ENCODE measurements at regions not wholly inside any gene's neighbourhood (a gene's known extent, or its start where the extent isn't known, plus 50 kb on each side); places are given as distances from the start of the nearest gene placed in this dataset.

DNA sequence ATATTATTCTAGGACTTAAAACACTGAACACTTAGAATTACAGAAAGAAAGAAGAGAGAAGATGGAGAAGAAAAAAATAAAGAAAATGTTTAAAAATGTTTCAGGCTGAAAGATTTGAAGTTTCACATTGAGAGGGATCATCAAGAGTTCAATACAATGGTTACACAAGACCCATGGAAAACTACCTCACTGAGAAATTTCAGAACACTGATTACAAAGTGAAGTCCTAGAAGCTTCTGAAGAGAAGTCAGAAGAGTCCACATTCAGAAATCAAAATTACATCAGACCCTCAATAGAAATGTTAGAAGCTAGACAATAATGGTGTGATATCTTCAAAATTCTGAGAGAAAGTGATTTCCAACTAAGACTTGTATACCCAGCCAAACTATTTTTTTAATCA, 196.1 kb downstream of the MACC1 start:
- no peak for FAIRE-seq
- H3K9ac ChIP-seq (ENCODE audit: low read length in 3 of 3): no peak overlapping the region
- TF ChIP-seq, protein P1, sequence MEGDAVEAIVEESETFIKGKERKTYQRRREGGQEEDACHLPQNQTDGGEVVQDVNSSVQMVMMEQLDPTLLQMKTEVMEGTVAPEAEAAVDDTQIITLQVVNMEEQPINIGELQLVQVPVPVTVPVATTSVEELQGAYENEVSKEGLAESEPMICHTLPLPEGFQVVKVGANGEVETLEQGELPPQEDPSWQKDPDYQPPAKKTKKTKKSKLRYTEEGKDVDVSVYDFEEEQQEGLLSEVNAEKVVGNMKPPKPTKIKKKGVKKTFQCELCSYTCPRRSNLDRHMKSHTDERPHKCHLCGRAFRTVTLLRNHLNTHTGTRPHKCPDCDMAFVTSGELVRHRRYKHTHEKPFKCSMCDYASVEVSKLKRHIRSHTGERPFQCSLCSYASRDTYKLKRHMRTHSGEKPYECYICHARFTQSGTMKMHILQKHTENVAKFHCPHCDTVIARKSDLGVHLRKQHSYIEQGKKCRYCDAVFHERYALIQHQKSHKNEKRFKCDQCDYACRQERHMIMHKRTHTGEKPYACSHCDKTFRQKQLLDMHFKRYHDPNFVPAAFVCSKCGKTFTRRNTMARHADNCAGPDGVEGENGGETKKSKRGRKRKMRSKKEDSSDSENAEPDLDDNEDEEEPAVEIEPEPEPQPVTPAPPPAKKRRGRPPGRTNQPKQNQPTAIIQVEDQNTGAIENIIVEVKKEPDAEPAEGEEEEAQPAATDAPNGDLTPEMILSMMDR (IDR thresholded peaks at IDR 0.05; ENCODE audit: borderline replicate concordance, extremely low read depth, insufficient read depth): no peak
- no peaks in the 10 kb centered on the region for H3K4me1 ChIP-seq (ENCODE audit: control insufficient read depth in 2 of 3, insufficient read depth in 2 of 3, low read depth in 1 of 3, low read length in 3 of 3)
- H3K4me3 ChIP-seq (ENCODE audit: low read length in 3 of 3): no peak overlapping the region
- H3K27me3 ChIP-seq (ENCODE audit: control insufficient read depth, insufficient read depth, low read length): no peaks in the 10 kb centered on the region
- no peak overlapping the region for H3K27ac ChIP-seq (ENCODE audit: low read depth in 2 of 2, low read length in 2 of 2)
- intact Hi-C loops (cut with DNase I): no loop called here
- H3K9me3 ChIP-seq (ENCODE audit: control insufficient read depth in 2 of 3, insufficient read depth in 1 of 3, low read length in 3 of 3): peaks cover 0 to 2% (median 0%) of the 10 kb centered on the region in 3 donors
- no peak for DNase-seq
- H3K36me3 ChIP-seq (ENCODE audit: control insufficient read depth in 2 of 3, insufficient read depth in 3 of 3, low read length in 3 of 3): no peaks in the 10 kb centered on the region

DNA sequence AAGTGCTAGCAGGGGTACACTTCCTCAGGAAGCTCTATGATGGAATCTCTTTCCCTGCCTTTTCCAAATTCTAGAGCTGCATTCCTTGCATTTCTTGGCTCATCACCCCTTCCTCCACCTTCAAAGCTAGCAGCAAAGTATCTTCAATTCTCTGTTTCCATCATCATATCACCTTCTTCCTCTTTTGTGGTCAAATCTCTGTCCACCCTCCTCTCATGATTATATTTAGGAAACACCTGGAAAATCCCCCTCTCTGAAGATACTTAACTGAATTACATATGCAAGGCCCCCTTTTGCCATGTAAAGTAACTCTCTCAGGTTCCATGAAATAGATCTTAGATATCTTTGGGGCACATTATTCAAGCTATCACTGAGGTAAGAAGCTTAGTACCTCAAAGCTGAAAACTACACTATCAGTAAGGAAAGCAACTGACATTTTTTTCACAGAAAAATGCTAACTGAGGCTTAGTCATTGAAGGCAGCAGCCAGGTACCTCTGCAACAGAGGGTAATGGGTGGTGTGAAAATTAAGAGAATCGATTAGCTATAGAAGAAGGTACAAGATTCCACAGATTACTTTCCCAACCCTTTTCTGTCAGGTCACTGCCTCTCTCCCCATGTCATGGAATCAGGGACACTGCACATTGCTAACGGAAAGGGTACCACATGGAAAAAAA, 197.3 kb downstream of the MACC1 start:
- TF ChIP-seq, protein P1 (IDR thresholded peaks at IDR 0.05; ENCODE audit: borderline replicate concordance, extremely low read depth, insufficient read depth): no peak
- Histone ChIP-seq H3K27ac (ENCODE audit: low read depth in 2 of 2, low read length in 2 of 2) (no peak overlapping the region), H3K27me3 (ENCODE audit: control insufficient read depth, insufficient read depth, low read length) (no peaks in the 10 kb centered on the region), H3K36me3 (ENCODE audit: control insufficient read depth in 2 of 3, insufficient read depth in 3 of 3, low read length in 3 of 3) (no peaks in the 10 kb centered on the region), H3K4me3 (ENCODE audit: low read length in 3 of 3) (no peak overlapping the region), H3K4me1 (ENCODE audit: control insufficient read depth in 2 of 3, insufficient read depth in 2 of 3, low read depth in 1 of 3, low read length in 3 of 3) (no peaks in the 10 kb centered on the region), H3K9me3 (ENCODE audit: control insufficient read depth in 2 of 3, insufficient read depth in 1 of 3, low read length in 3 of 3) (peaks cover 0 to 2% (median 0%) of the 10 kb centered on the region in 3 donors), H3K9ac (ENCODE audit: low read length in 3 of 3) (no peak overlapping the region)
- FAIRE-seq: no peak
- intact Hi-C loops (cut with DNase I): no loop called here
- no peak for DNase-seq

DNA sequence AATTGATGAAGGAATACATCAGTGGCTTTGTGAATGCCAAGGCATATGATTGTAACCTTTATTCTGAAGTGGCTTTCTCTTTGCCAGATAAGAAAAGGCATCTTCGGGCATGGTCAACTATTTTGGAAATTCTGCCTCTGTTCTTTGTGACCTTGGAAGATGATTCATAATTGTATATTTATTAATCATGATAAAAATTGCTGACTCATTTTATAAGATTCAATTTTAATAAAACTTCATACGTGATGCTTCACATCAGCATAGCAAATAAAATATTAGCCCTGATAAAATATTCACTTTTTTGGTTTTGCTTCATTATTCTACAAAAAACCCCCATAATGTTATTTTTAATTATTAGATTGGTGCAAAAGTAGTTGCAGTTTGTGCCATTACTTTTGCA, 200.5 kb downstream of the MACC1 start:
- Histone ChIP-seq H3K27ac (ENCODE audit: low read depth in 2 of 2, low read length in 2 of 2) (no peak overlapping the region), H3K9me3 (ENCODE audit: control insufficient read depth in 2 of 3, insufficient read depth in 1 of 3, low read length in 3 of 3) (peaks cover 0 to 2% (median 0%) of the 10 kb centered on the region in 3 donors), H3K4me1 (ENCODE audit: control insufficient read depth in 2 of 3, insufficient read depth in 2 of 3, low read depth in 1 of 3, low read length in 3 of 3) (no peaks in the 10 kb centered on the region), H3K4me3 (ENCODE audit: low read length in 3 of 3) (no peak overlapping the region), H3K36me3 (ENCODE audit: control insufficient read depth in 2 of 3, insufficient read depth in 3 of 3, low read length in 3 of 3) (no peaks in the 10 kb centered on the region), H3K27me3 (ENCODE audit: control insufficient read depth, insufficient read depth, low read length) (no peaks in the 10 kb centered on the region), H3K9ac (ENCODE audit: low read length in 3 of 3) (no peak overlapping the region)
- FAIRE-seq (no peak), DNase-seq (no peak)
- intact Hi-C loops (cut with DNase I): no loop called here
- TF ChIP-seq, protein P1 (IDR thresholded peaks at IDR 0.05; ENCODE audit: borderline replicate concordance, extremely low read depth, insufficient read depth): no peak

DNA sequence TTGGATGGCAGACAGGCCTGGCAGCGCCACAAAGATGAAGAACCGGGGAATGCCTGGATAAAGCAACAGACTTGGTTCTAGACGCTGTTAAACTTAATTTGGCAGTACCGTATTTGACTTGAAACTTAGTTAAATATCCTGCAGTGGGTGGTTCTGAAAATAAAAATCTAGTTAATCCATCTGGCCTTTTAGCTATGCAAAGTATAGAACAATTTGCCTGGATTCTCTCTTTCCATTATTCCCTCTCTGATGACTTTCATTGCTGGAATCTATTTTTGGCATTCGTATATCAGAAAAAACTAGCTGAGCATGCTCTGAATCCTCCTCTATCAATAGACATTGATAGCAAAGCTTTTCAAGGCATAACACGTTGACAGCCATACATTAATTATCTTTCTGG, 203.6 kb downstream of the MACC1 start:
- Histone ChIP-seq H3K9ac (ENCODE audit: low read length in 3 of 3) (no peak overlapping the region), H3K4me3 (ENCODE audit: low read length in 3 of 3) (no peak overlapping the region), H3K27me3 (ENCODE audit: control insufficient read depth, insufficient read depth, low read length) (no peaks in the 10 kb centered on the region), H3K27ac (ENCODE audit: low read depth in 2 of 2, low read length in 2 of 2) (no peak overlapping the region), H3K36me3 (ENCODE audit: control insufficient read depth in 2 of 3, insufficient read depth in 3 of 3, low read length in 3 of 3) (no peaks in the 10 kb centered on the region), H3K4me1 (ENCODE audit: control insufficient read depth in 2 of 3, insufficient read depth in 2 of 3, low read depth in 1 of 3, low read length in 3 of 3) (peaks cover 0 to 5% (median 0%) of the 10 kb centered on the region in 3 donors), H3K9me3 (ENCODE audit: control insufficient read depth in 2 of 3, insufficient read depth in 1 of 3, low read length in 3 of 3) (no peaks in the 10 kb centered on the region)
- TF ChIP-seq, protein P1 (IDR thresholded peaks at IDR 0.05; ENCODE audit: borderline replicate concordance, extremely low read depth, insufficient read depth): no peak
- no peak for DNase-seq
- no peak for FAIRE-seq
- intact Hi-C loops (cut with DNase I): no loop called here
